ENCODE measurements at regions not wholly inside any gene's neighbourhood (a gene's known extent, or its start where the extent isn't known, plus 50 kb on each side); places are given as distances from the start of the nearest gene placed in this dataset.
"Not testable (repeated sequence)": the region's sequence is repeated elsewhere in the genome, so short reads cannot be mapped to it uniquely, and the experiment has no call there.

- not testable (repeated sequence) for DNase-seq (ENCODE audit: extremely low read depth, insufficient read length); H3K27me3 ChIP-seq (replicated peaks; ENCODE audit: control insufficient read depth, insufficient read depth, low read length); H3K4me3 ChIP-seq (replicated peaks; ENCODE audit: low read depth, low read length); H3K36me3 ChIP-seq (ENCODE audit: control insufficient read depth, insufficient read depth, low read length)
Measured at GRCh38 chr2:87471478-87471877, 276.4 kb upstream of the PLGLB2 start.

GRCh38 chr2:87476223-87476872 lies 271.5 kb upstream of the PLGLB2 start:
- DNase-seq (ENCODE audit: extremely low read depth, insufficient read length); H3K27me3 ChIP-seq (replicated peaks; ENCODE audit: control insufficient read depth, insufficient read depth, low read length); H3K36me3 ChIP-seq (ENCODE audit: control insufficient read depth, insufficient read depth, low read length); H3K4me3 ChIP-seq (replicated peaks; ENCODE audit: low read depth, low read length): not testable (repeated sequence)

- DNase-seq (ENCODE audit: extremely low read depth, insufficient read length); H3K36me3 ChIP-seq (ENCODE audit: control insufficient read depth, insufficient read depth, low read length); H3K4me3 ChIP-seq (replicated peaks; ENCODE audit: low read depth, low read length); H3K27me3 ChIP-seq (replicated peaks; ENCODE audit: control insufficient read depth, insufficient read depth, low read length): not testable (repeated sequence)
Measured at GRCh38 chr2:87476936-87477335, 271.0 kb upstream of the PLGLB2 start.

- not testable (repeated sequence) for H3K27me3 ChIP-seq (replicated peaks; ENCODE audit: control insufficient read depth, insufficient read depth, low read length); H3K4me3 ChIP-seq (replicated peaks; ENCODE audit: low read depth, low read length); DNase-seq (ENCODE audit: extremely low read depth, insufficient read length); H3K36me3 ChIP-seq (ENCODE audit: control insufficient read depth, insufficient read depth, low read length)
Measured at GRCh38 chr2:87477669-87478428, 270.0 kb upstream of the PLGLB2 start.

- not testable (repeated sequence) for H3K27me3 ChIP-seq (replicated peaks; ENCODE audit: control insufficient read depth, insufficient read depth, low read length); H3K4me3 ChIP-seq (replicated peaks; ENCODE audit: low read depth, low read length); H3K36me3 ChIP-seq (ENCODE audit: control insufficient read depth, insufficient read depth, low read length); DNase-seq (ENCODE audit: extremely low read depth, insufficient read length)
Measured at GRCh38 chr2:87478911-87479310, 269.0 kb upstream of the PLGLB2 start.

GRCh38 chr2:87483093-87483680 lies 264.7 kb upstream of the PLGLB2 start:
- not testable (repeated sequence) for H3K4me3 ChIP-seq (replicated peaks; ENCODE audit: low read depth, low read length); H3K27me3 ChIP-seq (replicated peaks; ENCODE audit: control insufficient read depth, insufficient read depth, low read length); DNase-seq (ENCODE audit: extremely low read depth, insufficient read length); H3K36me3 ChIP-seq (ENCODE audit: control insufficient read depth, insufficient read depth, low read length)

GRCh38 chr2:87484363-87484762 lies 263.5 kb upstream of the PLGLB2 start:
- H3K27me3 ChIP-seq (replicated peaks; ENCODE audit: control insufficient read depth, insufficient read depth, low read length); H3K4me3 ChIP-seq (replicated peaks; ENCODE audit: low read depth, low read length); H3K36me3 ChIP-seq (ENCODE audit: control insufficient read depth, insufficient read depth, low read length); DNase-seq (ENCODE audit: extremely low read depth, insufficient read length): not testable (repeated sequence)

- not testable (repeated sequence) for DNase-seq (ENCODE audit: extremely low read depth, insufficient read length); H3K36me3 ChIP-seq (ENCODE audit: control insufficient read depth, insufficient read depth, low read length); H3K27me3 ChIP-seq (replicated peaks; ENCODE audit: control insufficient read depth, insufficient read depth, low read length); H3K4me3 ChIP-seq (replicated peaks; ENCODE audit: low read depth, low read length)
Measured at GRCh38 chr2:87485455-87485854, 262.4 kb upstream of the PLGLB2 start.

- H3K36me3 ChIP-seq (ENCODE audit: control insufficient read depth, insufficient read depth, low read length); DNase-seq (ENCODE audit: extremely low read depth, insufficient read length); H3K4me3 ChIP-seq (replicated peaks; ENCODE audit: low read depth, low read length); H3K27me3 ChIP-seq (replicated peaks; ENCODE audit: control insufficient read depth, insufficient read depth, low read length): not testable (repeated sequence)
Measured at GRCh38 chr2:87485884-87486283, 262.0 kb upstream of the PLGLB2 start.

- DNase-seq (ENCODE audit: extremely low read depth, insufficient read length); H3K4me3 ChIP-seq (replicated peaks; ENCODE audit: low read depth, low read length); H3K36me3 ChIP-seq (ENCODE audit: control insufficient read depth, insufficient read depth, low read length); H3K27me3 ChIP-seq (replicated peaks; ENCODE audit: control insufficient read depth, insufficient read depth, low read length): not testable (repeated sequence)
Measured at GRCh38 chr2:87486413-87486812, 261.5 kb upstream of the PLGLB2 start.

GRCh38 chr2:87488021-87488420 lies 259.9 kb upstream of the PLGLB2 start:
- not testable (repeated sequence) for H3K27me3 ChIP-seq (replicated peaks; ENCODE audit: control insufficient read depth, insufficient read depth, low read length); H3K4me3 ChIP-seq (replicated peaks; ENCODE audit: low read depth, low read length); H3K36me3 ChIP-seq (ENCODE audit: control insufficient read depth, insufficient read depth, low read length); DNase-seq (ENCODE audit: extremely low read depth, insufficient read length)

- DNase-seq (ENCODE audit: extremely low read depth, insufficient read length); H3K4me3 ChIP-seq (replicated peaks; ENCODE audit: low read depth, low read length); H3K27me3 ChIP-seq (replicated peaks; ENCODE audit: control insufficient read depth, insufficient read depth, low read length); H3K36me3 ChIP-seq (ENCODE audit: control insufficient read depth, insufficient read depth, low read length): not testable (repeated sequence)
Measured at GRCh38 chr2:87488991-87489390, 258.9 kb upstream of the PLGLB2 start.

GRCh38 chr2:87494846-87495245 lies 253.0 kb upstream of the PLGLB2 start:
- not testable (repeated sequence) for H3K27me3 ChIP-seq (replicated peaks; ENCODE audit: control insufficient read depth, insufficient read depth, low read length); H3K36me3 ChIP-seq (ENCODE audit: control insufficient read depth, insufficient read depth, low read length); DNase-seq (ENCODE audit: extremely low read depth, insufficient read length); H3K4me3 ChIP-seq (replicated peaks; ENCODE audit: low read depth, low read length)

- H3K36me3 ChIP-seq (ENCODE audit: control insufficient read depth, insufficient read depth, low read length); DNase-seq (ENCODE audit: extremely low read depth, insufficient read length); H3K27me3 ChIP-seq (replicated peaks; ENCODE audit: control insufficient read depth, insufficient read depth, low read length); H3K4me3 ChIP-seq (replicated peaks; ENCODE audit: low read depth, low read length): not testable (repeated sequence)
Measured at GRCh38 chr2:87495455-87495854, 252.4 kb upstream of the PLGLB2 start.

Data from GM06990 (cell line).